Lung (tissue), 11 donors: ENCODE measurements at regions not wholly inside any gene's neighbourhood (a gene's known extent, or its start where the extent isn't known, plus 50 kb on each side); places are given as distances from the start of the nearest gene placed in this dataset.

Experiments used
- ATAC-seq: fragments of 200-7000 bp; cut with Tn5 transposase; one replicate; pipeline ENCODE4 v1.9.1; 2020; ENCODE audit warnings: moderate number of reproducible peaks; ENCODE audit not compliant: insufficient read depth, low FRiP score
- DNase-seq, 3 donors: peaks; one replicate each; pipeline ENCODE4 v3.0.0-alpha.2; 2013 to 2017
- H3K27ac ChIP-seq, 2 donors: one replicate each; pipeline ENCODE4 v1.5.1; 2013; ENCODE audit warnings: mild to moderate bottlenecking in 2 of 2, moderate library complexity in 2 of 2, control low read depth in 1 of 2, inconsistent platforms in 1 of 2, low read depth in 1 of 2, low read length in 1 of 2
- H3K27me3 ChIP-seq, 3 donors: one replicate each; pipeline ENCODE4 v1.5.1; 2013; ENCODE audit warnings: low read length in 2 of 3; ENCODE audit not compliant: control insufficient read depth in 3 of 3, insufficient read depth in 3 of 3
- H3K36me3 ChIP-seq, 4 donors: one replicate each; pipeline ENCODE4 v1.5.1; 2013; ENCODE audit warnings: low read length in 4 of 4, mild to moderate bottlenecking in 1 of 4, moderate library complexity in 1 of 4; ENCODE audit not compliant: control insufficient read depth in 4 of 4, insufficient read depth in 4 of 4
- H3K4me1 ChIP-seq, 5 donors: one replicate each; pipeline ENCODE4 v1.5.1; 2013; ENCODE audit warnings: low read length in 5 of 5, mild to moderate bottlenecking in 2 of 5, moderate library complexity in 1 of 5; ENCODE audit not compliant: control insufficient read depth in 5 of 5, insufficient read depth in 5 of 5
- H3K4me3 ChIP-seq: one replicate; pipeline ENCODE4 v1.5.1; 2013; ENCODE audit warnings: mild to moderate bottlenecking, control low read depth, moderate library complexity
- H3K9ac ChIP-seq, 2 donors: one replicate each; pipeline ENCODE4 v1.5.1; 2013; ENCODE audit warnings: low read length in 2 of 2, control low read depth in 1 of 2; ENCODE audit not compliant: insufficient read depth in 1 of 2
- H3K9me3 ChIP-seq, 4 donors: one replicate each; pipeline ENCODE4 v1.5.1; 2013; ENCODE audit warnings: low read length in 3 of 4, mild to moderate bottlenecking in 1 of 4, moderate library complexity in 1 of 4; ENCODE audit not compliant: control insufficient read depth in 4 of 4, insufficient read depth in 3 of 4
- CTCF ChIP-seq: IDR thresholded peaks from 2 replicates; pipeline ENCODE4 v1.5.1; 2012; ENCODE audit warnings: mild to moderate bottlenecking; ENCODE audit errors: control extremely low read depth, extremely low read depth
- WGBS, 2 donors: extraction: QIAGEN DNeasy Blood & Tissue Kit; methylation state at CpG; one replicate each; pipeline ENCODE4 v1.1.7; 2013; 5-methylcytosine and 5-hydroxymethylcytosine counted together
- donor health status: control.
- donor health status: control.
- donor health status: Bipolar disorder and iron deficiency.
- donor health status: healthy.
- donor health status: DM: yes; HTN: yes; CAD: no.

DNA sequence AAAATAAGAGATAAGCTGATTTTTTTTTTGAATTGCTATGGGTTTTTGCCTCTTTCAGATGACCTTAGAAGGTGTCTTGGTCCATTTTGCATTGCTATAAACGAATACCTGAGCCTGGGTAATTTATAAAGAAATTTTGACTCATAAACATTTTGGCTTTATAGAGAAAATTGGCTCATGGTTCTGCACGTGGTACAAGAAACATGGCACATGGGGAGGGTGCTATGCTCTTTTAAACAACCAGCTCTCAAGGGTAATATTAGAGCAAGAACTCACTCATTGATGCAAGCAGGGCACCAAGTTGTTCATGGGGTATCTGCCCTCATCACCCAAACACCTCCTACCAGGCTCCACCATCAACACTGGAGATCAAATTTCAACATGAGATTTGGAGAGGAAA lies 408.8 kb downstream of the NUP35 start:
- ATAC-seq = no peak
- Histone ChIP-seq H3K36me3 (no peaks in the 10 kb centered on the region), H3K9ac (no peak overlapping the region), H3K4me3 (no peak overlapping the region), H3K27ac (no peak overlapping the region), H3K4me1 (no peaks in the 10 kb centered on the region), H3K9me3 (no peaks in the 10 kb centered on the region), H3K27me3 (no peaks in the 10 kb centered on the region)
- TF ChIP-seq CTCF = no peak
- DNase-seq = no peak
- 43% methylated on average over 2 of the region's 2 CpGs for WGBS, 2 donors

DNA sequence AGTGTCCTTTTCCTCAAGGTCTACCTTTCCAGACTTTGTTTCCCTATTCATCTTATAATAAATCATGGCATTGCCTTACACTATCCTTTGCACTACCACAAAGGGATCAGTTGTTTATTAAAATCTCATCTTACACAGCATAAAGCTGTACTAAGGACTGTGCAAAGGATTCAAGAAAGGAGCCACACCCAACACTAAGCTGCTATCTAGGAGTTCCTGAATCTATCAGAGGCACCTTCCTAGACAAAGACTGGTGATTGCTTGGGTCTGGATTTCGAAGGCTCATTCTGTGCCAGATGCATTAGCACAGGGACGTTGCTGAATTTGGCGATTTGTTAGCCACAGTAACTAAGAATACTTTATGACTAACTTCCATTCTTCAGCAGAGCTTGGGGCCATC lies 412.0 kb downstream of the NUP35 start:
- DNase-seq (no peak), ATAC-seq (no peak)
- no peaks in the 10 kb centered on the region for H3K36me3 ChIP-seq
- H3K9me3 ChIP-seq = no peaks in the 10 kb centered on the region
- no peak for TF ChIP-seq CTCF
- 70 to 85% methylated on average over 3 of the region's 3 CpGs for WGBS, 2 donors
- no peak overlapping the region for H3K4me3 ChIP-seq
- no peaks in the 10 kb centered on the region for H3K27me3 ChIP-seq
- no peak overlapping the region for H3K9ac ChIP-seq
- H3K4me1 ChIP-seq = peaks cover 0 to 5% (median 0%) of the 10 kb centered on the region in 5 donors
- no peak overlapping the region for H3K27ac ChIP-seq

DNA sequence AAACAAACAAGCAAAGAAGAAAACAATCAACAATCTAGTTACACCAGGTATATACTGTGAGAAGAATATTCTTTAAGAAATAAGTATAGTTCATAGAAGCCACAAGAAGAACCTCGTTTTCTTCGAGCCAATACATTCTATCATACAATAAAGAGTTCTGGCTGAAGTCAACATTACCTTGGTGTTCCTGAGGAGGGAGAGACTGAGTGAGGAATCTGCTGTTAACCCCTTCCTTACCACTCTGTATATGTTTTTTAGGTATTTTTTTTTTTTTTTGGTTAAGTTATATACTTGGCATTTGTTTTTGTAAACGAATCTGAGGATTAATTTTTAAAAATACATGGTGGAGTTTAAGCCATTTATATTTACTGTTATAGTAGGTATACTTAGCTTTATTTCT lies 412.5 kb downstream of the NUP35 start:
- TF ChIP-seq CTCF = no peak
- no peak overlapping the region for H3K4me3 ChIP-seq
- H3K9me3 ChIP-seq = no peaks in the 10 kb centered on the region
- no peaks in the 10 kb centered on the region for H3K27me3 ChIP-seq
- H3K4me1 ChIP-seq = peaks cover 0 to 5% (median 0%) of the 10 kb centered on the region in 5 donors
- ATAC-seq (no peak), DNase-seq (no peak)
- no peak overlapping the region for H3K9ac ChIP-seq
- no peak overlapping the region for H3K27ac ChIP-seq
- WGBS, 2 donors = 87 to 91% methylated on average over 3 of the region's 3 CpGs
- no peaks in the 10 kb centered on the region for H3K36me3 ChIP-seq

DNA sequence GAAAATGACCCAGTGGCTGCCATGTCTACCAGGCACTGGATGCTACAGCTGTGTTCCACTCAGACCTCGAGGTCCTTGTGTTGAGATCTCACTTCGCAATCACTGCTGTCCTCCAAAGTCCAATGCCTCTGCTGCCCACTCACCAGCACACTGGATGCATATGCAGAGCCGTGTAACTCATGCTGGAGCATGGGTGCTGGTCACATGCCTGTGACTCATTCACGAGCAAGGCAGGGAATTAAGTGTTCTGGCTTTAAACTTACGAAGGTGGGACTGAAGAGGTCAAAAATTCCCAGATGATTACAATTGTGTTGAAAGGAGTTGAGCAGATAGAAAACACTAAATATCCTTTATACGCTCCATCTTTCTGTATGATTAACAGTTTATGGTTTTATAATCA lies 417.5 kb downstream of the NUP35 start:
- Histone ChIP-seq H3K9me3 (peaks cover 0 to 6% (median 1%) of the 10 kb centered on the region in 4 donors), H3K36me3 (no peaks in the 10 kb centered on the region), H3K4me3 (no peak overlapping the region), H3K4me1 (peaks cover 0 to 5% (median 0%) of the 10 kb centered on the region in 5 donors), H3K27ac (no peak overlapping the region), H3K27me3 (no peaks in the 10 kb centered on the region), H3K9ac (no peak overlapping the region)
- no peak for ATAC-seq
- TF ChIP-seq CTCF = no peak
- WGBS, 2 donors = 82 to 92% methylated on average over 6 of the region's 6 CpGs
- no peak for DNase-seq
